ENCODE measurements at regions not wholly inside any gene's neighbourhood (a gene's known extent, or its start where the extent isn't known, plus 50 kb on each side); places are given as distances from the start of the nearest gene placed in this dataset.

DNA sequence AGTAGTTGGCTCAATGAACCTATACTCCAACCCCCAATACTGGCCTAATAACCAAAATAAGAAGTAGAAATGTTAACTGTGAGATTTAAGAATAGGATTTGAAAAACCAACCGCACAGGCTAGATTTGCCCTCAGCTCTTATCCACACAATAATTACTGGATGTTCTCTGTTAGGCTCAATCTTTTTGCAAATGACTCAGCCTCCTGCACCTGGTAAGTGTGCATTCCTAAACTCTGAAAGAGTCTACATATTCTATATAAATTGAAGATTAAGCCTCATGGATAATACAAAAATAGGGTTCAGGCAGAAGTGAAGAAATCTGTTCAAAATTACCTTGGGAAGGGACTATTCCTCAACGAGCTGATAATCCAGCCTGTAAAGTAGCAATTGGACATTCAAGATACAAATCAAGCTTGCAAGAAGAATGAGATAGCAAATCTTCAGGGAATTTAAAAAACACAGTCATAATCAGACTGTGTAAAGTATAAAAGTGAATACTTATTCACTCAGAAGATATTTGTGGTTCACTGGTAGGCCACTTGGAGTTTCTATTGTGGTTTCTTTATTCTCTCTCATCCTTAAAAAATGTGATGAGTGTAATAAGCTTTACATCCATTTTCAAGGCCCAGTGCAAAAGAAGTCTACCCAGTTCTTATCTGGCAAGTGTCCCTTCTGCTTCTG is 931.9 kb upstream of the SOX9 start:
- Histone ChIP-seq H3K4me1 (no peaks in the 10 kb centered on the region), H3K27me3 (no peaks in the 10 kb centered on the region), H3K36me3 (no peaks in the 10 kb centered on the region), H3K4me3 (no peak overlapping the region), H3K27ac (no peak overlapping the region), H3K9me3 (no peaks in the 10 kb centered on the region)
- TF ChIP-seq, protein P1, sequence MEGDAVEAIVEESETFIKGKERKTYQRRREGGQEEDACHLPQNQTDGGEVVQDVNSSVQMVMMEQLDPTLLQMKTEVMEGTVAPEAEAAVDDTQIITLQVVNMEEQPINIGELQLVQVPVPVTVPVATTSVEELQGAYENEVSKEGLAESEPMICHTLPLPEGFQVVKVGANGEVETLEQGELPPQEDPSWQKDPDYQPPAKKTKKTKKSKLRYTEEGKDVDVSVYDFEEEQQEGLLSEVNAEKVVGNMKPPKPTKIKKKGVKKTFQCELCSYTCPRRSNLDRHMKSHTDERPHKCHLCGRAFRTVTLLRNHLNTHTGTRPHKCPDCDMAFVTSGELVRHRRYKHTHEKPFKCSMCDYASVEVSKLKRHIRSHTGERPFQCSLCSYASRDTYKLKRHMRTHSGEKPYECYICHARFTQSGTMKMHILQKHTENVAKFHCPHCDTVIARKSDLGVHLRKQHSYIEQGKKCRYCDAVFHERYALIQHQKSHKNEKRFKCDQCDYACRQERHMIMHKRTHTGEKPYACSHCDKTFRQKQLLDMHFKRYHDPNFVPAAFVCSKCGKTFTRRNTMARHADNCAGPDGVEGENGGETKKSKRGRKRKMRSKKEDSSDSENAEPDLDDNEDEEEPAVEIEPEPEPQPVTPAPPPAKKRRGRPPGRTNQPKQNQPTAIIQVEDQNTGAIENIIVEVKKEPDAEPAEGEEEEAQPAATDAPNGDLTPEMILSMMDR (IDR thresholded peaks at IDR 0.05) = no peak
- no peak for TF ChIP-seq POLR2A (IDR thresholded peaks at IDR 0.05)
- DNase-seq = no peak

DNA sequence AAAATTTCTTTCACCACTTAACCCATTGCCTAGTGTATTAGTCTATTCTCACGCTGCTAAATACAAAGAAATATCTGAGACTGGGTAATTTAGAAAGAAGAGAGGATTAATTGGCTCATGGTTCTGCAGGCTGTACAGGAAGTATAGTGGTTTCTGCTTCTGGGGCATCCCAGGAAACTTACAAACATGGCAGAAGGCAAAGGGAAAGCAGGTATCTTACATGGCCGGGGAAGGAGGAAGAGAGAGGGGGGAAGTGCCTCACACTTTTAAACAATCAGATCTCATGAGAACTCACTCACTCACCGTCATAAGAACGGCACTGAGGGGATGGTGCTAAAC is 931.4 kb upstream of the SOX9 start:
- Histone ChIP-seq H3K36me3 (no peaks in the 10 kb centered on the region), H3K27ac (no peak overlapping the region), H3K27me3 (no peaks in the 10 kb centered on the region), H3K4me1 (no peaks in the 10 kb centered on the region), H3K9me3 (no peaks in the 10 kb centered on the region), H3K4me3 (no peak overlapping the region)
- TF ChIP-seq, protein P1 (IDR thresholded peaks at IDR 0.05) = no peak
- no peak for TF ChIP-seq POLR2A (IDR thresholded peaks at IDR 0.05)
- no peak for DNase-seq

DNA sequence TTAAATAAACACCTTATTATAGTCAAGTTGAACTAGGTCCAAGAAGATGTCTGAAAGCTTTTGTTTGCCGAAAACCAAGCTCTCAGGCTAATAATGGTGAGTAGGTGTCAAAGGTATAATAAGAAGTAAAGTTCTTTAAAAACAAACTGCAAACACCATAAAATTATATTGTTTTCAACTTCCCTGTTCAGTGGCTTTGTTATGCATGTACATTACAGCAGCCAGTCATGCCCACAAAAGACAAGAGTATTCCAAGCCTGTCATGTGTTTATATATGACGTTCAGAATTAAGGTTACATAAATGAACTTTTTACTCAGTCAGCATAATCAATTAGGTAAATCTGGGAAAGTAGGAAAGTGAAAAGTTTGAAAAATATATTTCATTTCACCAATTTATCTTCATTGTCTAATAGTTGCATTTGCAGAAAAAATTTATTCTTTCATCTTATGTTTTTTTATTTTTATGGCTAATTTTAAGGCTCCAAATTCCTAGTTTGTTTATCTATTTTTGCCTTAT is 928.7 kb upstream of the SOX9 start:
- Histone ChIP-seq H3K27ac (no peak overlapping the region), H3K27me3 (no peaks in the 10 kb centered on the region), H3K4me3 (no peak overlapping the region), H3K9me3 (no peaks in the 10 kb centered on the region), H3K36me3 (no peaks in the 10 kb centered on the region), H3K4me1 (no peaks in the 10 kb centered on the region)
- TF ChIP-seq POLR2A (IDR thresholded peaks at IDR 0.05) = no peak
- TF ChIP-seq, protein P1 (IDR thresholded peaks at IDR 0.05) = no peak
- no peak for DNase-seq

DNA sequence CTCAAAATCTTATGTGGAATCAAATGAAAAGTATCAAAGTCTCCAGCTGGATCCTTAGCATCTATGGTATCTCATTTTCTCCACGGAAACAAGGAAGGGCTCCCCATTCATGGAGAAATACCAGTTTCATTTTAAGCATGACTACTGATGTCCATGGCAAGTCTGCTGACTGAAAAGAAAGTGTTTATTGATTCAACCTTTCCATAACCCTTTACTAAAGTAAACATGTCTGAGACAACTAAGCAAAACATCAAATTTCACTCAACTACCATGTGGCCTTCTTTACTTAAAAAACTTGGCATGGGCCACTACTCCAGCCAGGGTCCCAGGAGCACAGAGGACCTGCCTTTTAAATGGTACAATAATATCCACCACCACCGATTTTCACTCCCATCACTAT is 928.0 kb upstream of the SOX9 start:
- no peaks in the 10 kb centered on the region for H3K36me3 ChIP-seq

DNA sequence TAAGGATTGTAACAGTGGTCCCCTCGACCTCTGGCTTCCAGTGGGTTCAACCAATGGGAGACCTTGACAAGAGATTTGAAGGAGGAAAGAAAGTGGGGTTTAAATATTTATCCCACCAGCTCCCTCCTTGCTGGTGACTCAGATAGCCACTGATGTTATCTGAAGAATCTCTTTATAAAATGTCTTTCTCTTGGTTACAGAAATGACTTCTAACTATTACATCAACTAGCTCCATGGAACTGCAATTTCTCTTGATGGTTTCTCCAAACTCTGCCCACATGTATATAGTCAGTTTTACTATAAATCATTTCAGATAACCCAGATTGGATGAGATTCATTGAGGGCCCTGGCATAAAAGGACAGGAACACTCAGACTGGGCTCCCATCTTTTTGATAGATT is 920.2 kb upstream of the SOX9 start:
- DNase-seq = no peak
- Histone ChIP-seq H3K27me3 (no peaks in the 10 kb centered on the region), H3K4me3 (no peak overlapping the region), H3K4me1 (no peaks in the 10 kb centered on the region), H3K36me3 (no peaks in the 10 kb centered on the region), H3K27ac (no peak overlapping the region), H3K9me3 (no peaks in the 10 kb centered on the region)
- TF ChIP-seq POLR2A (IDR thresholded peaks at IDR 0.05) = no peak
- TF ChIP-seq, protein P1 (IDR thresholded peaks at IDR 0.05) = no peak

More for the DNA sequence above, 928.0 kb upstream of the SOX9 start:
- no peaks in the 10 kb centered on the region for H3K4me1 ChIP-seq
- TF ChIP-seq, protein P1 (IDR thresholded peaks at IDR 0.05) = no peak
- no peak for TF ChIP-seq POLR2A (IDR thresholded peaks at IDR 0.05)
- H3K27me3 ChIP-seq = no peaks in the 10 kb centered on the region
- H3K4me3 ChIP-seq = no peak overlapping the region
- DNase-seq = no peak
- no peak overlapping the region for H3K27ac ChIP-seq
- H3K9me3 ChIP-seq = no peaks in the 10 kb centered on the region

Measured in Peyer's patch (tissue), 4 donors.